ENCODE measurements at regions not wholly inside any gene's neighbourhood (a gene's known extent, or its start where the extent isn't known, plus 50 kb on each side); places are given as distances from the start of the nearest gene placed in this dataset.
"Not testable (repeated sequence)": the region's sequence is repeated elsewhere in the genome, so short reads cannot be mapped to it uniquely, and the experiment has no call there.

- intact Hi-C loops (cut with micrococcal nuclease), result no loop called here
- Mint-ChIP-seq H3K36me3 (ENCODE audit: low read depth) (no peaks in the 10 kb centered on the region), H3K4me1 (ENCODE audit: low read depth) (no peaks in the 10 kb centered on the region), H3K27me3 (no peaks in the 10 kb centered on the region), H3K4me3 (no peak overlapping the region), H3K9me3 (peaks cover 15% of the 10 kb centered on the region), H3K27ac (no peak overlapping the region)
Observed at GRCh38 chr12:87015352-87015751, 759.2 kb upstream of the MGAT4C start.

GRCh38 chr12:87008785-87009384 lies 752.7 kb upstream of the MGAT4C start:
- Mint-ChIP-seq H3K4me3 (no peak overlapping the region), H3K36me3 (ENCODE audit: low read depth) (no peaks in the 10 kb centered on the region), H3K27ac (no peak overlapping the region), H3K4me1 (ENCODE audit: low read depth) (no peaks in the 10 kb centered on the region), H3K9me3 (peaks cover 17% of the 10 kb centered on the region), H3K27me3 (no peaks in the 10 kb centered on the region)
- intact Hi-C loops (cut with micrococcal nuclease), result no loop called here

- H3K27ac Mint-ChIP-seq, result no peak overlapping the region
- H3K9me3 Mint-ChIP-seq, result peaks cover 47% of the 10 kb centered on the region
- intact Hi-C loops (cut with micrococcal nuclease), result no loop called here
- H3K27me3 Mint-ChIP-seq, result no peaks in the 10 kb centered on the region
- no peaks in the 10 kb centered on the region for H3K36me3 Mint-ChIP-seq (ENCODE audit: low read depth)
- no peak overlapping the region for H3K4me3 Mint-ChIP-seq
- no peaks in the 10 kb centered on the region for H3K4me1 Mint-ChIP-seq (ENCODE audit: low read depth)
Observed at GRCh38 chr12:87001102-87001501, 744.9 kb upstream of the MGAT4C start.

GRCh38 chr12:86985298-86985697 lies 729.1 kb upstream of the MGAT4C start:
- intact Hi-C loops (cut with micrococcal nuclease), result no loop called here
- H3K9me3 Mint-ChIP-seq, result no peaks in the 10 kb centered on the region
- no peaks in the 10 kb centered on the region for H3K27me3 Mint-ChIP-seq
- H3K36me3 Mint-ChIP-seq (ENCODE audit: low read depth), result no peaks in the 10 kb centered on the region
- no peaks in the 10 kb centered on the region for H3K4me1 Mint-ChIP-seq (ENCODE audit: low read depth)
- H3K4me3 Mint-ChIP-seq, result no peak overlapping the region
- H3K27ac Mint-ChIP-seq, result no peak overlapping the region

- H3K9me3 Mint-ChIP-seq, result peaks cover 26% of the 10 kb centered on the region
- H3K4me1 Mint-ChIP-seq (ENCODE audit: low read depth); H3K4me3 Mint-ChIP-seq; H3K27me3 Mint-ChIP-seq; H3K36me3 Mint-ChIP-seq (ENCODE audit: low read depth); H3K27ac Mint-ChIP-seq; intact Hi-C loops (cut with micrococcal nuclease): not testable (repeated sequence)
Observed at GRCh38 chr12:86970595-86970994, 714.4 kb upstream of the MGAT4C start.

GRCh38 chr12:86959766-86960458 lies 703.7 kb upstream of the MGAT4C start:
- no peaks in the 10 kb centered on the region for H3K27me3 Mint-ChIP-seq
- intact Hi-C loops (cut with micrococcal nuclease), result no loop called here
- no peaks in the 10 kb centered on the region for H3K36me3 Mint-ChIP-seq (ENCODE audit: low read depth)
- H3K4me1 Mint-ChIP-seq (ENCODE audit: low read depth), result no peaks in the 10 kb centered on the region
- peaks cover 17% of the 10 kb centered on the region for H3K9me3 Mint-ChIP-seq
- no peak overlapping the region for H3K4me3 Mint-ChIP-seq
- H3K27ac Mint-ChIP-seq, result no peak overlapping the region

GRCh38 chr12:86950444-86950843 lies 694.3 kb upstream of the MGAT4C start:
- no peaks in the 10 kb centered on the region for H3K27me3 Mint-ChIP-seq
- H3K9me3 Mint-ChIP-seq, result no peaks in the 10 kb centered on the region
- H3K36me3 Mint-ChIP-seq (ENCODE audit: low read depth), result no peaks in the 10 kb centered on the region
- no peaks in the 10 kb centered on the region for H3K4me1 Mint-ChIP-seq (ENCODE audit: low read depth)
- no peak overlapping the region for H3K27ac Mint-ChIP-seq
- intact Hi-C loops (cut with micrococcal nuclease), result no loop called here
- no peak overlapping the region for H3K4me3 Mint-ChIP-seq

GRCh38 chr12:86950043-86950442 lies 693.9 kb upstream of the MGAT4C start:
- Mint-ChIP-seq H3K27me3 (no peaks in the 10 kb centered on the region), H3K36me3 (ENCODE audit: low read depth) (no peaks in the 10 kb centered on the region), H3K27ac (no peak overlapping the region), H3K4me3 (no peak overlapping the region), H3K4me1 (ENCODE audit: low read depth) (no peaks in the 10 kb centered on the region), H3K9me3 (no peaks in the 10 kb centered on the region)
- intact Hi-C loops (cut with micrococcal nuclease), result no loop called here

- intact Hi-C loops (cut with micrococcal nuclease), result no loop called here
- no peaks in the 10 kb centered on the region for H3K9me3 Mint-ChIP-seq
- H3K27ac Mint-ChIP-seq, result no peak overlapping the region
- H3K36me3 Mint-ChIP-seq (ENCODE audit: low read depth), result no peaks in the 10 kb centered on the region
- no peaks in the 10 kb centered on the region for H3K4me1 Mint-ChIP-seq (ENCODE audit: low read depth)
- no peaks in the 10 kb centered on the region for H3K27me3 Mint-ChIP-seq
- no peak overlapping the region for H3K4me3 Mint-ChIP-seq
Observed at GRCh38 chr12:86948851-86949250, 692.7 kb upstream of the MGAT4C start.

GRCh38 chr12:86945685-86946196 lies 689.5 kb upstream of the MGAT4C start:
- Mint-ChIP-seq H3K27ac (no peak overlapping the region), H3K36me3 (ENCODE audit: low read depth) (no peaks in the 10 kb centered on the region), H3K4me3 (no peak overlapping the region), H3K4me1 (ENCODE audit: low read depth) (no peaks in the 10 kb centered on the region), H3K27me3 (no peaks in the 10 kb centered on the region), H3K9me3 (peaks cover 21% of the 10 kb centered on the region)
- intact Hi-C loops (cut with micrococcal nuclease), result no loop called here

- intact Hi-C loops (cut with micrococcal nuclease); H3K4me1 Mint-ChIP-seq (ENCODE audit: low read depth); H3K36me3 Mint-ChIP-seq (ENCODE audit: low read depth); H3K4me3 Mint-ChIP-seq; H3K27me3 Mint-ChIP-seq; H3K27ac Mint-ChIP-seq: not testable (repeated sequence)
- peaks cover 30% of the 10 kb centered on the region for H3K9me3 Mint-ChIP-seq
Observed at GRCh38 chr12:86944197-86944819, 688.1 kb upstream of the MGAT4C start.

- H3K27ac Mint-ChIP-seq, result no peak overlapping the region
Observed at GRCh38 chr12:86931714-86932113, 675.5 kb upstream of the MGAT4C start.

GRCh38 chr12:86929962-86930361 lies 673.8 kb upstream of the MGAT4C start:
- intact Hi-C loops (cut with micrococcal nuclease), result no loop called here
- no peaks in the 10 kb centered on the region for H3K4me1 Mint-ChIP-seq (ENCODE audit: low read depth)
- H3K27ac Mint-ChIP-seq, result no peak overlapping the region
- H3K4me3 Mint-ChIP-seq, result no peak overlapping the region
- H3K36me3 Mint-ChIP-seq (ENCODE audit: low read depth), result no peaks in the 10 kb centered on the region
- H3K9me3 Mint-ChIP-seq, result no peaks in the 10 kb centered on the region
- no peaks in the 10 kb centered on the region for H3K27me3 Mint-ChIP-seq

More at GRCh38 chr12:86931714-86932113, 675.5 kb upstream of the MGAT4C start:
- intact Hi-C loops (cut with micrococcal nuclease), result no loop called here
- Mint-ChIP-seq H3K36me3 (ENCODE audit: low read depth) (no peaks in the 10 kb centered on the region), H3K27me3 (no peaks in the 10 kb centered on the region), H3K4me3 (no peak overlapping the region), H3K4me1 (ENCODE audit: low read depth) (no peaks in the 10 kb centered on the region), H3K9me3 (no peaks in the 10 kb centered on the region)

- H3K27ac Mint-ChIP-seq, result no peak overlapping the region
- H3K36me3 Mint-ChIP-seq (ENCODE audit: low read depth), result no peaks in the 10 kb centered on the region
- no peak overlapping the region for H3K4me3 Mint-ChIP-seq
- H3K27me3 Mint-ChIP-seq, result no peaks in the 10 kb centered on the region
- H3K9me3 Mint-ChIP-seq, result peaks cover 6% of the 10 kb centered on the region
- H3K4me1 Mint-ChIP-seq (ENCODE audit: low read depth), result no peaks in the 10 kb centered on the region
- intact Hi-C loops (cut with micrococcal nuclease), result no loop called here
Observed at GRCh38 chr12:86917121-86917520, 660.9 kb upstream of the MGAT4C start.

All from dendritic cell treated with granulocyte-macrophage colony-stimulating factor and Interleukin-4, amounts not matched to agents 40 ng/mL and 50 ng/mL, for 4 days (primary cell).